Suprapubic skin (tissue), 4 donors: ENCODE measurements at regions not wholly inside any gene's neighbourhood (a gene's known extent, or its start where the extent isn't known, plus 50 kb on each side); places are given as distances from the start of the nearest gene placed in this dataset.

Experiments used
- EP300 ChIP-seq: sonication (generic); formaldehyde crosslinking; IDR thresholded peaks from one replicate; pipeline ENCODE4 v1.6.1; 2017; ENCODE audit warnings: antibody characterized with exemption
- POLR2A ChIP-seq, 2 donors: fragments of 450-650 bp; IDR thresholded peaks; one replicate each; pipeline ENCODE4 v1.6.1; 2017; ENCODE audit warnings: antibody characterized with exemption in 2 of 2, mild to moderate bottlenecking in 2 of 2, moderate library complexity in 2 of 2
- POLR2AphosphoS5 ChIP-seq, 3 donors: sonication (generic); formaldehyde crosslinking; IDR thresholded peaks; one replicate each; pipeline ENCODE4 v1.6.1; 2017; ENCODE audit warnings: antibody characterized with exemption in 3 of 3
- TF ChIP-seq, protein P1 (sequence below), 2 donors: fragments of 200-600 bp in 1 of 2; fragments of 450-650 bp in 1 of 2; sonication (generic) in 1 of 2; IDR thresholded peaks; one replicate each; pipeline ENCODE4 v1.5.1; 2016 to 2019; ENCODE audit warnings: antibody characterized with exemption in 2 of 2, mild to moderate bottlenecking in 1 of 2, moderate library complexity in 1 of 2

DNA sequence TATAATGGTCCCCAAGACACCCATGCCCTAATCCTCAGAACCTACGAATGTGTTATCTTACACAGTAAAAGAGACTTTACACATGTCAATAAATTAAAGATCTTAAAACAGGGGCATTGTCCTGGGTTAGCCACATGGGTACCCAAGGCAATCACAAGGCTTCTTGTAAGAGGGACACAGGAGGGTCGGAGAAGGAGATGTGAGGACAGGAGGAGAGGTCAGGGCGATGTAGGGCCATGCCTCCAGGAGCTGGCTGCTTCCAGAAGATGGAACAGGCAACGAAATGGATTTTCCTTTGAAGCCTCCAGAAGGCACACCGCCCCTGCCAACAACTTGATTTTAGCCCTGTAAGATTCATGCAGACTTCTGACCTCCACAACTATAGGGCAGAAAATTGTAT lies 262.7 kb downstream of the MEX3B start:
- no peak for TF ChIP-seq POLR2AphosphoS5 (IDR thresholded peaks at IDR 0.05)
- TF ChIP-seq, protein P1, sequence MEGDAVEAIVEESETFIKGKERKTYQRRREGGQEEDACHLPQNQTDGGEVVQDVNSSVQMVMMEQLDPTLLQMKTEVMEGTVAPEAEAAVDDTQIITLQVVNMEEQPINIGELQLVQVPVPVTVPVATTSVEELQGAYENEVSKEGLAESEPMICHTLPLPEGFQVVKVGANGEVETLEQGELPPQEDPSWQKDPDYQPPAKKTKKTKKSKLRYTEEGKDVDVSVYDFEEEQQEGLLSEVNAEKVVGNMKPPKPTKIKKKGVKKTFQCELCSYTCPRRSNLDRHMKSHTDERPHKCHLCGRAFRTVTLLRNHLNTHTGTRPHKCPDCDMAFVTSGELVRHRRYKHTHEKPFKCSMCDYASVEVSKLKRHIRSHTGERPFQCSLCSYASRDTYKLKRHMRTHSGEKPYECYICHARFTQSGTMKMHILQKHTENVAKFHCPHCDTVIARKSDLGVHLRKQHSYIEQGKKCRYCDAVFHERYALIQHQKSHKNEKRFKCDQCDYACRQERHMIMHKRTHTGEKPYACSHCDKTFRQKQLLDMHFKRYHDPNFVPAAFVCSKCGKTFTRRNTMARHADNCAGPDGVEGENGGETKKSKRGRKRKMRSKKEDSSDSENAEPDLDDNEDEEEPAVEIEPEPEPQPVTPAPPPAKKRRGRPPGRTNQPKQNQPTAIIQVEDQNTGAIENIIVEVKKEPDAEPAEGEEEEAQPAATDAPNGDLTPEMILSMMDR (IDR thresholded peaks at IDR 0.05): no peak
- TF ChIP-seq POLR2A (IDR thresholded peaks at IDR 0.05): no peak
- TF ChIP-seq EP300: no peak
